T-helper 9 cell (primary cell): ENCODE measurements at regions not wholly inside any gene's neighbourhood (a gene's known extent, or its start where the extent isn't known, plus 50 kb on each side); places are given as distances from the start of the nearest gene placed in this dataset.

Source experiments
- DNase-seq: peaks from one replicate; pipeline ENCODE4 v3.0.0-alpha.2; 2020

GRCh38 chr3:118001380-118001779 lies 1033.3 kb downstream of the IGSF11 start:
- no peak for DNase-seq

- no peak for DNase-seq
Observed at GRCh38 chr3:118011910-118012309, 1022.7 kb downstream of the IGSF11 start.

GRCh38 chr3:118029049-118029448 lies 1005.6 kb downstream of the IGSF11 start:
- DNase-seq: no peak

GRCh38 chr3:118036215-118036614 lies 998.4 kb downstream of the IGSF11 start:
- no peak for DNase-seq

- DNase-seq: no peak
Observed at GRCh38 chr3:118055381-118055780, 979.3 kb downstream of the IGSF11 start.

- no peak for DNase-seq
Observed at GRCh38 chr3:118057086-118057485, 977.6 kb downstream of the IGSF11 start.

GRCh38 chr3:118059096-118059495 lies 975.5 kb downstream of the IGSF11 start:
- DNase-seq: no peak

- no peak for DNase-seq
Observed at GRCh38 chr3:118067439-118067838, 967.2 kb downstream of the IGSF11 start.

- no peak for DNase-seq
Observed at GRCh38 chr3:118075873-118076272, 958.8 kb downstream of the IGSF11 start.

- DNase-seq: no peak
Observed at GRCh38 chr3:118077332-118077731, 957.3 kb downstream of the IGSF11 start.

GRCh38 chr3:118080889-118081288 lies 953.8 kb downstream of the IGSF11 start:
- no peak for DNase-seq

GRCh38 chr3:118088696-118089095 lies 946.0 kb downstream of the IGSF11 start:
- DNase-seq: no peak

- no peak for DNase-seq
Observed at GRCh38 chr3:118089563-118089962, 945.1 kb downstream of the IGSF11 start.

- no peak for DNase-seq
Observed at GRCh38 chr3:118097226-118097625, 937.4 kb downstream of the IGSF11 start.

- DNase-seq: no peak
Observed at GRCh38 chr3:118097660-118098059, 937.0 kb downstream of the IGSF11 start.

- DNase-seq: no peak
Observed at GRCh38 chr3:118098827-118099226, 935.8 kb downstream of the IGSF11 start.

GRCh38 chr3:118101891-118102290 lies 932.8 kb downstream of the IGSF11 start:
- no peak for DNase-seq

GRCh38 chr3:118102737-118103136 lies 931.9 kb downstream of the IGSF11 start:
- no peak for DNase-seq

GRCh38 chr3:118108201-118108600 lies 926.4 kb downstream of the IGSF11 start:
- DNase-seq: no peak

- DNase-seq: no peak
Observed at GRCh38 chr3:118108769-118109168, 925.9 kb downstream of the IGSF11 start.

GRCh38 chr3:118110211-118110610 lies 924.4 kb downstream of the IGSF11 start:
- DNase-seq: no peak

- no peak for DNase-seq
Observed at GRCh38 chr3:118116991-118117390, 917.7 kb downstream of the IGSF11 start.

GRCh38 chr3:118126751-118127150 lies 907.9 kb downstream of the IGSF11 start:
- DNase-seq: no peak

- DNase-seq: no peak
Observed at GRCh38 chr3:118127992-118128391, 906.7 kb downstream of the IGSF11 start.

GRCh38 chr3:118128886-118129285 lies 905.8 kb downstream of the IGSF11 start:
- no peak for DNase-seq

- no peak for DNase-seq
Observed at GRCh38 chr3:118137778-118138177, 896.9 kb downstream of the IGSF11 start.
